ENCODE measurements at regions not wholly inside any gene's neighbourhood (a gene's known extent, or its start where the extent isn't known, plus 50 kb on each side); places are given as distances from the start of the nearest gene placed in this dataset.
"Not testable (repeated sequence)": the region's sequence is repeated elsewhere in the genome, so short reads cannot be mapped to it uniquely, and the experiment has no call there.

- Histone ChIP-seq H3K36me3 (ENCODE audit: insufficient read depth in 1 of 2, low read depth in 1 of 2) (no peaks in the 10 kb centered on the region), H3K4me1 (no peaks in the 10 kb centered on the region), H3K27ac (no peak overlapping the region), H3K9me3 (no peaks in the 10 kb centered on the region), H3K4me3 (no peak overlapping the region), H3K27me3 (ENCODE audit: insufficient read depth in 3 of 3, low read length in 2 of 3) (no peaks in the 10 kb centered on the region)
- intact Hi-C loops (cut with DNase I): no loop called here
- no peak for TF ChIP-seq CTCF (IDR thresholded peaks at IDR 0.05)
- 49 to 66% (median 57%) methylated on average over 2 of the region's 2 CpGs for WGBS, 3 donors
- ATAC-seq (no peak), DNase-seq (no peak)
Measured at GRCh38 chr7:13117103-13117502, 429.7 kb downstream of the ARL4A start.

- no peaks in the 10 kb centered on the region for H3K4me1 ChIP-seq
- DNase-seq (no peak), ATAC-seq (no peak)
- intact Hi-C loops (cut with DNase I): no loop called here
- no peaks in the 10 kb centered on the region for H3K9me3 ChIP-seq
- H3K27me3 ChIP-seq (ENCODE audit: insufficient read depth in 3 of 3, low read length in 2 of 3): no peaks in the 10 kb centered on the region
- no peaks in the 10 kb centered on the region for H3K36me3 ChIP-seq (ENCODE audit: insufficient read depth in 1 of 2, low read depth in 1 of 2)
- H3K4me3 ChIP-seq: no peak overlapping the region
- no peak overlapping the region for H3K27ac ChIP-seq
- TF ChIP-seq CTCF (IDR thresholded peaks at IDR 0.05): no peak
Measured at GRCh38 chr7:13117592-13117991, 430.2 kb downstream of the ARL4A start.

GRCh38 chr7:13124629-13125028, 437.2 kb downstream of the ARL4A start:
- H3K4me3 ChIP-seq; H3K27me3 ChIP-seq (ENCODE audit: insufficient read depth in 3 of 3, low read length in 2 of 3); DNase-seq; ATAC-seq; H3K9me3 ChIP-seq; H3K36me3 ChIP-seq (ENCODE audit: insufficient read depth in 1 of 2, low read depth in 1 of 2); intact Hi-C loops (cut with DNase I); H3K27ac ChIP-seq; H3K4me1 ChIP-seq: not testable (repeated sequence)
- 93 to 97% (median 96%) methylated on average over 2 of the region's 2 CpGs for WGBS, 3 donors

GRCh38 chr7:13126347-13126746, 438.9 kb downstream of the ARL4A start:
- no peak for DNase-seq
- Histone ChIP-seq H3K4me1 (no peaks in the 10 kb centered on the region), H3K27me3 (ENCODE audit: insufficient read depth in 3 of 3, low read length in 2 of 3) (no peaks in the 10 kb centered on the region), H3K27ac (no peak overlapping the region), H3K4me3 (no peak overlapping the region), H3K9me3 (peaks cover 7% of the 10 kb centered on the region), H3K36me3 (ENCODE audit: insufficient read depth in 1 of 2, low read depth in 1 of 2) (no peaks in the 10 kb centered on the region)
- ATAC-seq: no peak
- intact Hi-C loops (cut with DNase I): no loop called here
- 87 to 88% (median 87%) methylated on average over 5 of the region's 5 CpGs for WGBS, 3 donors
- no peak for TF ChIP-seq CTCF (IDR thresholded peaks at IDR 0.05)

GRCh38 chr7:13130321-13130720, 442.9 kb downstream of the ARL4A start:
- Histone ChIP-seq H3K4me3 (no peak overlapping the region), H3K4me1 (no peaks in the 10 kb centered on the region), H3K27me3 (ENCODE audit: insufficient read depth in 3 of 3, low read length in 2 of 3) (no peaks in the 10 kb centered on the region), H3K9me3 (no peaks in the 10 kb centered on the region), H3K27ac (no peak overlapping the region), H3K36me3 (ENCODE audit: insufficient read depth in 1 of 2, low read depth in 1 of 2) (no peaks in the 10 kb centered on the region)
- ATAC-seq (no peak), DNase-seq (no peak)
- TF ChIP-seq CTCF (IDR thresholded peaks at IDR 0.05): no peak
- intact Hi-C loops (cut with DNase I): no loop called here
- 89 to 92% (median 90%) methylated on average over 4 of the region's 4 CpGs for WGBS, 3 donors

GRCh38 chr7:13130906-13131305, 443.5 kb downstream of the ARL4A start:
- H3K36me3 ChIP-seq (ENCODE audit: insufficient read depth in 1 of 2, low read depth in 1 of 2); ATAC-seq; H3K4me1 ChIP-seq; H3K27ac ChIP-seq; H3K27me3 ChIP-seq (ENCODE audit: insufficient read depth in 3 of 3, low read length in 2 of 3); H3K9me3 ChIP-seq; DNase-seq; intact Hi-C loops (cut with DNase I); H3K4me3 ChIP-seq: not testable (repeated sequence)
- 95 to 97% (median 96%) methylated on average over 3 of the region's 3 CpGs for WGBS, 3 donors

Data from psoas muscle (tissue), 7 donors.